AG10803 (cell line): ENCODE measurements at regions not wholly inside any gene's neighbourhood (a gene's known extent, or its start where the extent isn't known, plus 50 kb on each side); places are given as distances from the start of the nearest gene placed in this dataset.
"Not testable (repeated sequence)": the region's sequence is repeated elsewhere in the genome, so short reads cannot be mapped to it uniquely, and the experiment has no call there.

Source experiments
- DNase-seq: peaks from one replicate; pipeline ENCODE4 v3.0.0; 2010; ENCODE audit warnings: low read depth
- H3K4me3 ChIP-seq: 2 replicates; pipeline ENCODE4 v1.5.1; 2011; ENCODE audit warnings: mild to moderate bottlenecking, low read length, control low read depth
- CTCF ChIP-seq: conservative IDR thresholded peaks from 2 replicates; pipeline ENCODE4 v1.5.1; 2011; ENCODE audit warnings: mild to moderate bottlenecking, low read length, control low read depth, inconsistent platforms

GRCh38 chr2:203626952-203627681, 79.3 kb upstream of the CD28 start:
- no peak overlapping the region for H3K4me3 ChIP-seq
- peak; percentile 97 for DNase-seq
- no peak for TF ChIP-seq CTCF

GRCh38 chr2:203629699-203630098, 76.7 kb upstream of the CD28 start:
- no peak for TF ChIP-seq CTCF
- DNase-seq: no peak
- H3K4me3 ChIP-seq: no peak overlapping the region

GRCh38 chr2:203631068-203631757, 75.2 kb upstream of the CD28 start:
- no peak for TF ChIP-seq CTCF

GRCh38 chr2:203636588-203637470, 69.6 kb upstream of the CD28 start:
- no peak overlapping the region for H3K4me3 ChIP-seq
- no peak for TF ChIP-seq CTCF
- DNase-seq: peak; percentile 87

More at GRCh38 chr2:203631068-203631757, 75.2 kb upstream of the CD28 start:
- no peak overlapping the region for H3K4me3 ChIP-seq
- DNase-seq: peak; percentile 81

GRCh38 chr2:203637471-203638167, 68.8 kb upstream of the CD28 start:
- DNase-seq: no peak
- no peak for TF ChIP-seq CTCF
- no peak overlapping the region for H3K4me3 ChIP-seq

- not testable (repeated sequence) for DNase-seq
Observed at GRCh38 chr2:203641865-203642264, 64.6 kb upstream of the CD28 start.

GRCh38 chr2:203642841-203643240, 63.6 kb upstream of the CD28 start:
- DNase-seq, H3K4me3 ChIP-seq: not testable (repeated sequence)

More at GRCh38 chr2:203641865-203642264, 64.6 kb upstream of the CD28 start:
- not testable (repeated sequence) for H3K4me3 ChIP-seq
